ENCODE measurements at regions not wholly inside any gene's neighbourhood (a gene's known extent, or its start where the extent isn't known, plus 50 kb on each side); places are given as distances from the start of the nearest gene placed in this dataset.

- no peak for DNase-seq (ENCODE audit: low read depth)
Measured at GRCh38 chr5:38207343-38207742, 51.0 kb upstream of the EGFLAM start.

GRCh38 chr5:38202741-38203140, 55.6 kb upstream of the EGFLAM start:
- no peak for DNase-seq (ENCODE audit: low read depth)

GRCh38 chr5:38200872-38201557, 57.3 kb upstream of the EGFLAM start:
- no peak for DNase-seq (ENCODE audit: low read depth)

- no peak for DNase-seq (ENCODE audit: low read depth)
Measured at GRCh38 chr5:38197118-38197517, 61.2 kb upstream of the EGFLAM start.

GRCh38 chr5:38193015-38193581, 65.3 kb upstream of the EGFLAM start:
- peak; percentile 51 for DNase-seq (ENCODE audit: low read depth)

GRCh38 chr5:38191693-38192092, 66.7 kb upstream of the EGFLAM start:
- no peak for DNase-seq (ENCODE audit: low read depth)

- DNase-seq (ENCODE audit: low read depth) = no peak
Measured at GRCh38 chr5:38190111-38190510, 68.2 kb upstream of the EGFLAM start.

GRCh38 chr5:38189081-38189504, 69.3 kb upstream of the EGFLAM start:
- no peak for DNase-seq (ENCODE audit: low read depth)

GRCh38 chr5:38188591-38188990, 69.8 kb upstream of the EGFLAM start:
- no peak for DNase-seq (ENCODE audit: low read depth)

GRCh38 chr5:38187532-38187931, 70.8 kb upstream of the EGFLAM start:
- DNase-seq (ENCODE audit: low read depth) = no peak

GRCh38 chr5:38184627-38185026, 73.7 kb upstream of the EGFLAM start:
- DNase-seq (ENCODE audit: low read depth) = no peak

- DNase-seq (ENCODE audit: low read depth) = no peak
Measured at GRCh38 chr5:38182991-38183390, 75.4 kb upstream of the EGFLAM start.

- no peak for DNase-seq (ENCODE audit: low read depth)
Measured at GRCh38 chr5:38168029-38168428, 90.3 kb upstream of the EGFLAM start.

- DNase-seq (ENCODE audit: low read depth) = no peak
Measured at GRCh38 chr5:38167562-38167996, 90.8 kb upstream of the EGFLAM start.

- DNase-seq (ENCODE audit: low read depth) = no peak
Measured at GRCh38 chr5:38166832-38167231, 91.5 kb upstream of the EGFLAM start.

- DNase-seq (ENCODE audit: low read depth) = no peak
Measured at GRCh38 chr5:38165435-38165834, 92.9 kb upstream of the EGFLAM start.

- no peak for DNase-seq (ENCODE audit: low read depth)
Measured at GRCh38 chr5:38164776-38165399, 93.5 kb upstream of the EGFLAM start.

- no peak for DNase-seq (ENCODE audit: low read depth)
Measured at GRCh38 chr5:38163636-38164237, 94.6 kb upstream of the EGFLAM start.

- no peak for DNase-seq (ENCODE audit: low read depth)
Measured at GRCh38 chr5:38162625-38163024, 95.7 kb upstream of the EGFLAM start.

- DNase-seq (ENCODE audit: low read depth) = no peak
Measured at GRCh38 chr5:38157024-38157423, 101.3 kb upstream of the EGFLAM start.

GRCh38 chr5:38154615-38155204, 103.6 kb upstream of the EGFLAM start:
- no peak for DNase-seq (ENCODE audit: low read depth)

- DNase-seq (ENCODE audit: low read depth) = no peak
Measured at GRCh38 chr5:38151878-38152277, 106.5 kb upstream of the EGFLAM start.

- no peak for DNase-seq (ENCODE audit: low read depth)
Measured at GRCh38 chr5:38149815-38150195, 108.6 kb upstream of the EGFLAM start.
